Small intestine (tissue), 7 donors: ENCODE measurements at regions not wholly inside any gene's neighbourhood (a gene's known extent, or its start where the extent isn't known, plus 50 kb on each side); places are given as distances from the start of the nearest gene placed in this dataset.

Source experiments
- DNase-seq, 2 donors: peaks; one replicate each; pipeline versions ENCODE4 v3.0.0 to v3.0.0-alpha.2; 2013
- FAIRE-seq: peaks from 2 replicates; lab custom pipeline; 2012; peaks lifted over from hg19 to GRCh38; lab: Jason Lieb, UNC
- H3K27ac ChIP-seq, 3 donors: one replicate each; pipeline ENCODE4 v1.5.1; 2013; ENCODE audit warnings: low read length in 2 of 3, mild to moderate bottlenecking in 2 of 3, control low read depth in 1 of 3, inconsistent platforms in 1 of 3, low read depth in 1 of 3, moderate library complexity in 1 of 3
- H3K27me3 ChIP-seq, 3 donors: one replicate each; pipeline ENCODE4 v1.6.1; 2013; ENCODE audit warnings: low read length in 3 of 3, inconsistent platforms in 1 of 3; ENCODE audit not compliant: control insufficient read depth in 3 of 3, insufficient read depth in 3 of 3
- H3K36me3 ChIP-seq, 3 donors: one replicate each; pipeline ENCODE4 v1.6.1; 2013; ENCODE audit warnings: low read length in 3 of 3, inconsistent platforms in 1 of 3, low read depth in 1 of 3, mild to moderate bottlenecking in 1 of 3, moderate library complexity in 1 of 3; ENCODE audit not compliant: control insufficient read depth in 3 of 3, insufficient read depth in 2 of 3
- H3K4me1 ChIP-seq, 3 donors: one replicate each; pipeline ENCODE4 v1.6.1; 2013; ENCODE audit warnings: low read length in 2 of 3, inconsistent platforms in 1 of 3, low read depth in 1 of 3, mild to moderate bottlenecking in 1 of 3, moderate library complexity in 1 of 3; ENCODE audit not compliant: control insufficient read depth in 3 of 3, insufficient read depth in 2 of 3
- H3K4me3 ChIP-seq, 3 donors: one replicate each; pipeline ENCODE4 v1.5.1; 2013; ENCODE audit warnings: low read length in 3 of 3, control low read depth in 1 of 3, inconsistent platforms in 1 of 3, low read depth in 1 of 3, mild to moderate bottlenecking in 1 of 3, moderate library complexity in 1 of 3
- H3K9me3 ChIP-seq, 2 donors: one replicate each; pipeline ENCODE4 v1.6.1; 2013; ENCODE audit warnings: low read depth in 1 of 2, low read length in 1 of 2; ENCODE audit not compliant: control insufficient read depth in 2 of 2, insufficient read depth in 1 of 2
- WGBS, 3 donors: extraction: QIAGEN DNeasy Blood & Tissue Kit; methylation state at CpG; one replicate each; pipeline ENCODE4 v1.1.7; 2013; 5-methylcytosine and 5-hydroxymethylcytosine counted together
- donor health status: healthy with polysubstance abuse.
- donor health status: control.
- donor health status: control.
- donor health status: Bipolar disorder and iron deficiency.
- donor health status: healthy.

DNA sequence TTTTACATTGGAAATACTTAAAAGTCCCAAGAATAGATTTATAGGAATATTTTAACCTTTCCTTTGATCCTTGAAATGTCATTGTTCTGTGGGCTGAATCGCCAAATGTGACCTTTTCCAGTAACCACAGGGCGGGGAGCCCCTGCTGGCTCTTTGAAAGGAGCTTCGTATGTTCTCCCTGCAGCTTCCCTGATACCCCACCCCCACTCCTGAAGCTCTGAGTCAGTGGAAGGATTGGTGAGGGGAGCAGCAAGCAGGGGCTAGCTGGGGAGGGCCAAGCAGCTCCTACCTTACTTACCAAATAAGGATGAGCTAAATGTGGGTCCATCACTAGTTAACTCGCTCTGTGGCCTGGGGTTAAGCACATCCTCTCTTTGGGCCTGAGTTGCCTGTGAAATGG, 87.7 kb downstream of the CHST1 start:
- WGBS, 3 donors = 36 to 45% (median 39%) methylated on average over 4 of the region's 4 CpGs
- no peaks in the 10 kb centered on the region for H3K9me3 ChIP-seq
- no peak for FAIRE-seq
- no peak overlapping the region for H3K27ac ChIP-seq
- no peaks in the 10 kb centered on the region for H3K36me3 ChIP-seq
- no peaks in the 10 kb centered on the region for H3K27me3 ChIP-seq
- no peaks in the 10 kb centered on the region for H3K4me1 ChIP-seq
- H3K4me3 ChIP-seq = no peak overlapping the region
- no peak for DNase-seq

DNA sequence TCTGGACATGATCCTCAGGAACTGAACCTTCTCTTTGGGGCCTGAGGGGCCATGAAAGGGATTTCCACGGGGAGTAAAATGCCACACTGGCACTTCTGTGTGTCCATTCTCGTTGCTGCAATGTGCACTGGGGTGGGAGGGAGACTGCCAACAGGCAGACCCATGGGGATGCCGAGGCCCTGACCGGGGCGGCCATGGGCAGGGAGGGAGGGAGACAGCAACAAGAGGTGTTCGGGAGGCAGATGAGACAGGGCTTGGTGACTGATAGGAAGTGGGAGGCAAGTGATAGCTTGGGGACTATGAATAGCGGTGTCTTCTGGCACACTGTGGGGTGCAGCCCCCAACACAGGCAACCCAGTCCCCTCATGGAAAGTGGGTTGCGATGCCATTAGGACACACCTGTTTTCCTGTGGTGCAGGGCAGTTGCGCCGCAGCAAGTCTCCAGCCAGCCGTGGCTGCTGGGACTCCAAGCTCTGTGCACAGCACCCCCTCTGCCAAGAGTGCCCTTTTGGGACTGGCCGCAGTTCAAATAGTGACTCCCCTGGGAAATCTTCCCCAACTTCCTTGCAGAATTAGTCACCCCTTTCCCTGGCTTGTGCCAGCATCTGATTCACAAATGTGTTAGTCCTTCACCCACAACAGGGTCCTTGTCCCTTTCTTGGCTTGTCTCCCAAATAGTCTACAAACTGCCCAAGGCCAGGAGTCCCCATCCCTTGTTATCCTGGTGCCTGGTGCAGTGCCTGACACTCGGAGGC, 88.8 kb downstream of the CHST1 start:
- Histone ChIP-seq H3K4me1 (no peaks in the 10 kb centered on the region), H3K36me3 (no peaks in the 10 kb centered on the region), H3K27me3 (no peaks in the 10 kb centered on the region), H3K27ac (no peak overlapping the region), H3K9me3 (no peaks in the 10 kb centered on the region), H3K4me3 (no peak overlapping the region)
- DNase-seq = no peak
- FAIRE-seq = no peak
- 76 to 79% (median 76%) methylated on average over 13 of the region's 13 CpGs for WGBS, 3 donors

DNA sequence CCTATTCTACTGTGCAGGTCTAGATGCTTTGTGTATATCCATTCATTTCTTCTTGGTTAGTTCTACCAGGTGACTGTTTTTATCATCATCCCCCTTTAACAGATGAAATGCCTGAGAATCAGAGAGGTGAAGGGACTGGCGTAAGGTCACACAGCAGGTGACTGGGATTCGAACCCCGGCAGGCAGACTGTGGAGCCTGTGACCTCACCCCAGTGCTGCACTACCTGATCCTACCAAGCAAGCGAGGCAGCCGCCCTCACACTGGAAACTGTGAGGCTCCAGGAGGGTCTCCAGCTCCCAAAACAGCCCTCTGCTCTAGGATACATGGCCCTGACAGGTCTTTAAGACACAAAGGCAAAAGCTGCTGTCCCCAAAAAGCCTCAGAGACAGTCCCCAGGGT, 91.7 kb downstream of the CHST1 start:
- Histone ChIP-seq H3K4me1 (no peaks in the 10 kb centered on the region), H3K4me3 (no peak overlapping the region), H3K9me3 (no peaks in the 10 kb centered on the region), H3K27me3 (peaks cover 0 to 2% (median 0%) of the 10 kb centered on the region in 3 donors), H3K36me3 (no peaks in the 10 kb centered on the region), H3K27ac (no peak overlapping the region)
- WGBS, 3 donors = 77 to 81% (median 81%) methylated on average over 5 of the region's 5 CpGs
- FAIRE-seq (no peak), DNase-seq (no peak)

DNA sequence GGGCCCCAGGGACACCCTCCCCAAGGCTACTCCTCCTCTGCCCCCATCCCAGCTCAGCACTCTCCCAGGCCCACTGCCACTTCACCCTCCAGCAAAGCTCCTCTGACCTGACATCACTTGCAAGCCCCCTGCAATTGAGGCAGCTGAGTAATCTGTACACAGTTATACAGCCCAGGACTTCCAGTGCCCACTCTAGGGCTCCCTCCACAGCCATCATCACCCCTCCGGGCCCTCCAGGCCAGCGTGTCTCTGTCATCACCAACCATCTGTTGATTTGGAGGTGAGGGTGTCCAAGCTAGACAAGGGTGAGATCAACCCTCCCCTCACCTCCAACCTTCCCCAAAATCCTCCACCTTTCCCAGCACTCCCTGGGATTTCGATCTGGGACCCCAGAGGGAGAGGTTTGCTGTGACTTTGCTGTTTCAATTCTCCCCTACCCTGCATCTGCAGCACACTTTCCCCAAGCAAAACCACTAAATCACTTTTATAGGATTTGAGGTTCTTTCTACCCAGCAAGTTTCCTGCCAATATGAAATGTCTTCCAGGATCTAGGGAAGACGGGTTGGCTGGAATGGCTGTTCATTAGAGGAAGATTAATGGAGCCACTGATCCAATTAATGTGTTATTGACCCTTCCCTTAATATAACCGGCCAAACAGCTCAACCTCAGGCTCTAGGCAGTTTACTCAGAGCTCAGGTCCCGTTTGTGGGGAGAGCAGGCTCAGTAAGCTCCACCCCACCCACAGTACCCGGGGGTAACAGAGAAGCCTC, 92.9 kb downstream of the CHST1 start:
- H3K27ac ChIP-seq = no peak overlapping the region
- WGBS, 3 donors = 47 to 62% (median 57%) methylated on average over 7 of the region's 7 CpGs
- H3K36me3 ChIP-seq = no peaks in the 10 kb centered on the region
- no peak overlapping the region for H3K4me3 ChIP-seq
- H3K27me3 ChIP-seq = peaks cover 0 to 2% (median 0%) of the 10 kb centered on the region in 3 donors
- H3K9me3 ChIP-seq = no peaks in the 10 kb centered on the region
- no peak for DNase-seq
- no peaks in the 10 kb centered on the region for H3K4me1 ChIP-seq
- FAIRE-seq = no peak

DNA sequence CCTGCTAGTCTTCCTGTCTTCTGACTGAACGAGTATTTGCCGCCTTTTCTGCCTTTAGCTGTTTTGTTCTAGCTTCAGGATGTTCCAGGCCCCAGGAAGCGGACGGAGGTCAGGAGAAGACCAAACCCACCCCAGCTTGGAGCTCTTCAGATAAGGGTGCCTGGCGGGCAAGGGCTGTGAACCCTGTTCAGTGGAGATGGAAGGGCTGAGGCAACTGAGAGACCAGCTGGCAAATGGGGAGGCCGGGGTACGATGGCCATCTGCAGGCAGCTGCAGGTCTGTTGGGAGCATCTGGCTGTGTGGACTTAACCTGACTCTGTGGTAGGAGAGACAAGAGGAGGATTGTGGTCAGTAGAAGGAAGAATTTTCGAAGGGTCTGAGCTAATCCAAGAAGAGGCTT, 95.6 kb downstream of the CHST1 start:
- Histone ChIP-seq H3K36me3 (no peaks in the 10 kb centered on the region), H3K4me3 (no peak overlapping the region), H3K9me3 (no peaks in the 10 kb centered on the region), H3K4me1 (no peaks in the 10 kb centered on the region), H3K27me3 (peaks cover 0 to 11% (median 0%) of the 10 kb centered on the region in 3 donors), H3K27ac (no peak overlapping the region)
- FAIRE-seq = no peak
- DNase-seq = no peak
- 62 to 66% (median 64%) methylated on average over 8 of the region's 8 CpGs for WGBS, 3 donors

DNA sequence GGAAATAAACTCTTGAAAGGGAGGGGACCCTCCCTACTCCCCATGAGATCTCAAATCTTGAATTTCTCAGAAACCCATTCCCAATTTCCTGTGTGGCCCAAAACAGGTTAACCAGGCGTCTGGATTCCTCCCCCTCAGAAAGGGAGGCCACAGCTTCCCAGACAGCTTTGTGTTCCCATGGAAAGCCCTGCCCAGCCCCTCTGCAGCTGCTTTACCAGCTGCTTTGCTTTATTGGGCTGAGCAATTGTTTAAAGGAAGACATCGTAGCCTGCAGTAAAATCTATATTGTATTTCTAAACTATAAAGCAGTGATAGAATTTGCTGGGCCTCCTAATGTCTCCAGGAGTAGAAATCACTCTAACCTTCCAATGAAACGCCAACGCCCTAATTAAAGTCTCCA, 97.4 kb downstream of the CHST1 start:
- Histone ChIP-seq H3K27me3 (peaks cover 0 to 19% (median 0%) of the 10 kb centered on the region in 3 donors), H3K4me3 (no peak overlapping the region), H3K4me1 (no peaks in the 10 kb centered on the region), H3K27ac (no peak overlapping the region), H3K9me3 (no peaks in the 10 kb centered on the region), H3K36me3 (no peaks in the 10 kb centered on the region)
- FAIRE-seq (no peak), DNase-seq (no peak)
- 46 to 60% (median 56%) methylated on average over 4 of the region's 4 CpGs for WGBS, 3 donors

DNA sequence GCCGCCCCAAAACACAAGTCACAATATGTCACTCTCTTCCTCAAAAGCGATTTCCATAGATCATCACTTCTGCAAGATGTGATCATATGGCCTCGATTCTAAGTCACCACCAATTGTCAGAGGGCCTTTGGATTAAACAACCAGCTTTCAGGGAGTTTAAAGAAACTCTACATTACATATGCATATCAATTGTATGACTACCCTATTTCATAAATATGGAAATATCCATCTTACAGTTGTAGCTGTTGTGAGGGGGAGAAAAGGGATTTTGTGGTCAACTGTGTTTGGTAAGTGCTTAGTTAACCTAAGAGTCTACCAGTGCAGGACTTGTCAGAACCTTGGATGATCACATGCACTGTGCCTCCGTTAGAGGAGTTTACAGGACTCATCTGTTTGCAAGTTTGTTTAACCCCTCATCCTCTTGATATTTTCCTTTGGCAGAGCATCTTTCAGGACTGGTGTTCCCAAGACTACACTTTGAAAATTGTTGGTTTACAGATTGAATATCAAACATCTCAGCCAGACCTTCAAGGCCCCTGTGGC, 99.9 kb downstream of the CHST1 start:
- DNase-seq = no peak
- Histone ChIP-seq H3K27ac (no peak overlapping the region), H3K9me3 (no peaks in the 10 kb centered on the region), H3K4me3 (no peak overlapping the region), H3K27me3 (peaks cover 0 to 16% (median 0%) of the 10 kb centered on the region in 3 donors), H3K4me1 (no peaks in the 10 kb centered on the region), H3K36me3 (no peaks in the 10 kb centered on the region)
- WGBS, 3 donors = 62 to 84% (median 68%) methylated on average over 4 of the region's 4 CpGs
- no peak for FAIRE-seq

DNA sequence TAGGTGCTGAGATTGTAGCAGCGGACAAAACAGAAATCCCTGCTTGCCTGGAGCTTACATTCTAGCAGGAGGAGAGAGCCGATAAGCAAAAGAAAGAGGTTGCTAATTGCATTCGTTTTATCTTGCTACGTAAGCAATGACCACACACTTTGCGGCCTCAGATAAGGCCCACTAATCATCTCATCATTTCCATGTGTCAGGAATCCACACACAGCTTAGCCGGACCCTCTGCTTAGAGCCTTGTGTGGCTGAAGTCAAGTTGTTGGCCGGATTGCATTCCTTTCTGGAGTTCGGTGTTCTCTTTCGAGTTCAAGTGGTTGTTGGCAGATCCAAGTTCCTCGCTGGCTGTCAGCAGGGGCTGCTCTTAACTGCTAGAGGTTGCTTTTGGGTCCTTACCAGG, 101.6 kb downstream of the CHST1 start:
- H3K4me3 ChIP-seq = no peak overlapping the region
- H3K27ac ChIP-seq = no peak overlapping the region
- peaks cover 0 to 16% (median 0%) of the 10 kb centered on the region in 3 donors for H3K27me3 ChIP-seq
- H3K36me3 ChIP-seq = no peaks in the 10 kb centered on the region
- WGBS, 3 donors = 27 to 40% (median 38%) methylated on average over 10 of the region's 10 CpGs
- no peaks in the 10 kb centered on the region for H3K9me3 ChIP-seq
- no peaks in the 10 kb centered on the region for H3K4me1 ChIP-seq
- FAIRE-seq (no peak), DNase-seq (peak in 1 of 2 donors; percentile 7)
